NB4 (cell line): ENCODE measurements at regions not wholly inside any gene's neighbourhood (a gene's known extent, or its start where the extent isn't known, plus 50 kb on each side); places are given as distances from the start of the nearest gene placed in this dataset.
A peak's percentile ranks its signal among the peaks of the same experiment; 100 is the strongest.

Experiments
- DNase-seq: peaks from one replicate; pipeline ENCODE4 v3.0.0; 2010; ENCODE audit warnings: low read depth
- H3K4me3 ChIP-seq: one replicate; pipeline ENCODE4 v1.5.1; 2011; ENCODE audit warnings: mild to moderate bottlenecking, low read depth, low read length, moderate library complexity
- CTCF ChIP-seq: IDR thresholded peaks from one replicate; pipeline ENCODE4 v1.5.1; 2012; ENCODE audit warnings: low read depth, low read length
- MYC ChIP-seq: IDR thresholded peaks from 2 replicates; pipeline ENCODE4 v1.6.1; 2011; ENCODE audit warnings: low read depth, low read length
- POLR2A ChIP-seq: IDR thresholded peaks from 2 replicates; pipeline ENCODE4 v1.6.1; 2011; ENCODE audit warnings: mild to moderate bottlenecking; ENCODE audit not compliant: insufficient read length; ENCODE audit errors: extremely low read depth
- TF ChIP-seq, protein P1 (sequence below): IDR thresholded peaks from 2 replicates; pipeline ENCODE4 v1.6.1; 2011; ENCODE audit warnings: low read depth, low read length

GRCh38 chr10:118867768-118868167 is 113.0 kb upstream of the CACUL1 start:
- no peak for TF ChIP-seq MYC
- TF ChIP-seq CTCF, result no peak
- no peak for TF ChIP-seq POLR2A
- TF ChIP-seq, protein P1, sequence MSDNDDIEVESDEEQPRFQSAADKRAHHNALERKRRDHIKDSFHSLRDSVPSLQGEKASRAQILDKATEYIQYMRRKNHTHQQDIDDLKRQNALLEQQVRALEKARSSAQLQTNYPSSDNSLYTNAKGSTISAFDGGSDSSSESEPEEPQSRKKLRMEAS, result no peak
- H3K4me3 ChIP-seq, result no peak overlapping the region
- no peak for DNase-seq

GRCh38 chr10:118868589-118868988 is 113.8 kb upstream of the CACUL1 start:
- no peak for TF ChIP-seq POLR2A
- TF ChIP-seq, protein P1, result no peak
- TF ChIP-seq MYC, result no peak
- TF ChIP-seq CTCF, result no peak
- H3K4me3 ChIP-seq, result no peak overlapping the region
- no peak for DNase-seq

- DNase-seq, result peak; percentile 93
- TF ChIP-seq CTCF (no peak), MYC (no peak), POLR2A (no peak)
- TF ChIP-seq, protein P1, result no peak; the same call in 1 of the 2 replicates
- no peak overlapping the region for H3K4me3 ChIP-seq
These were observed 115.9 kb upstream of the CACUL1 start for GRCh38 chr10:118870467-118871243.

DNA sequence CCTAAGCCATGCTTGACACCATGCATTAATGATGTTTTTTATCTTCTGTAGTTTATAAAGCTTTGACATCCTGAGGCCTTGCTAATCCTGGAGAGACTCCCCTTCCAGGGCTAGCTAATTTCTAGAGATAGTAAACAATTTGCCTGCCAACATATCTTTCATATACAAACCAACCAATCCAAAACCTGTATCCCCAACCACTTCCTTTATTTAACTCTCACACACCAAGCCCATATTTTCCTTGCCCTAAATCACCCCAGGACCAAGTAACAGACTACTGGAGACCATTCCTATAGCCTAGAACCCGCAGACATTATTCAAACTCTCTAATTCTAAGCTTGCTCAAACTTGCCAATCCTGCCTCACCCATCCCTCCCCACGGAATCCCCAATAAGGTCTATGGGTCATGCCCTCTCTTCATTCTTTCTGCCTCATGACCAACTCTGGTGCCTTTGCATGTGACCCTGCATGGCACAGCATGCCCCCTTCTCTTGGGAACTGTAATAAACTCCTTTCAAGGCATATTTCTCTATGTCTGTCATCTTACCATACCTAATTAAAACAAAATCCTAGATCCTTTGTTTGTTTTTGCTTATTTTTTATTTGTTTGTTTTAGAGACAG is 116.6 kb upstream of the CACUL1 start:
- TF ChIP-seq CTCF (no peak), POLR2A (no peak), MYC (no peak)
- TF ChIP-seq, protein P1, result no peak
- no peak overlapping the region for H3K4me3 ChIP-seq
- no peak for DNase-seq

GRCh38 chr10:118873091-118873737 is 118.4 kb upstream of the CACUL1 start:
- DNase-seq, result no peak
- TF ChIP-seq, protein P1, result no peak
- TF ChIP-seq CTCF (no peak), POLR2A (no peak), MYC (no peak)
- H3K4me3 ChIP-seq, result no peak overlapping the region
